ENCODE measurements at regions not wholly inside any gene's neighbourhood (a gene's known extent, or its start where the extent isn't known, plus 50 kb on each side); places are given as distances from the start of the nearest gene placed in this dataset.

DNA sequence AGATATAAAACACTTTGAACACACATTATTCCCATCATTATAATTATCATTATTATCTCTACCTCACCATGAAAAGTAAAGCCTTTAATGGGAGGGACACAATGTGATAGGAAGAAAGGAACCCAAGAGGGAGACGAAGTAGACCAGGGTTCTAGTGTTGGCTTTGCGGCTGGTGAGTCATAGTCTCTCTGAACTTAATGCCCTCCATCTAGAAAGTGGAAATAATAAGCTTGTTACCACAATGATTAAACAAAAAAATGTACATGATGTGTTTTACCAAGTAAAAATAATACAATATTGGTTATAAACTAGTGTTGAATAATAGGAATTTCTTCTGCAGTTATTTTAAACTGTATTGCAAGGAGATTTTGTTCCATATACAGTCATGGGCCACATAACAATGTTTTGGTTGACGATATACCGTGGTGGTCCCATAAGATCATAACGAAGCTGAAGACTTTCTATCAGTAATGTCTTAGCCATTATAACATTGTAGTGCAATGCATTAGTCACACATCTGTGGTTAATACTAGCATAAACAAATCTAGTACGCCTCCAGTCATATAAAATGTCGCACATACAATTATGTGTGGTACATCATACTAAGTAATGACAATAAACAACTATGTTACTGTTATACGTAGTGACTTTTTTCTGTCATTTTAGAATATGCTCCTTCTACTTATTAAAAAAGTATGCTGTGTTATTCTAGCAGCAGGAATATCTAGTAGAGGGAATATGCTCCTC, 450.6 kb upstream of the SORCS1 start:
- TF ChIP-seq POLR2AphosphoS5 (IDR thresholded peaks at IDR 0.05; ENCODE audit: low read depth, low read length): no peak
- TF ChIP-seq, protein P1, sequence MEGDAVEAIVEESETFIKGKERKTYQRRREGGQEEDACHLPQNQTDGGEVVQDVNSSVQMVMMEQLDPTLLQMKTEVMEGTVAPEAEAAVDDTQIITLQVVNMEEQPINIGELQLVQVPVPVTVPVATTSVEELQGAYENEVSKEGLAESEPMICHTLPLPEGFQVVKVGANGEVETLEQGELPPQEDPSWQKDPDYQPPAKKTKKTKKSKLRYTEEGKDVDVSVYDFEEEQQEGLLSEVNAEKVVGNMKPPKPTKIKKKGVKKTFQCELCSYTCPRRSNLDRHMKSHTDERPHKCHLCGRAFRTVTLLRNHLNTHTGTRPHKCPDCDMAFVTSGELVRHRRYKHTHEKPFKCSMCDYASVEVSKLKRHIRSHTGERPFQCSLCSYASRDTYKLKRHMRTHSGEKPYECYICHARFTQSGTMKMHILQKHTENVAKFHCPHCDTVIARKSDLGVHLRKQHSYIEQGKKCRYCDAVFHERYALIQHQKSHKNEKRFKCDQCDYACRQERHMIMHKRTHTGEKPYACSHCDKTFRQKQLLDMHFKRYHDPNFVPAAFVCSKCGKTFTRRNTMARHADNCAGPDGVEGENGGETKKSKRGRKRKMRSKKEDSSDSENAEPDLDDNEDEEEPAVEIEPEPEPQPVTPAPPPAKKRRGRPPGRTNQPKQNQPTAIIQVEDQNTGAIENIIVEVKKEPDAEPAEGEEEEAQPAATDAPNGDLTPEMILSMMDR (IDR thresholded peaks at IDR 0.05 in 2 of 3, conservative IDR thresholded peaks at IDR 0.05 in 1 of 3; ENCODE audit: borderline replicate concordance in 1 of 3, insufficient read depth in 1 of 3, low read depth in 2 of 3, low read length in 2 of 3): no peak
- TF ChIP-seq POLR2A (IDR thresholded peaks at IDR 0.05; ENCODE audit: borderline replicate concordance, extremely low read depth, insufficient read depth, insufficient read length): no peak
- TF ChIP-seq ZNF274 (IDR thresholded peaks at IDR 0.05; ENCODE audit: low read depth, low read length): no peak
- no peak for TF ChIP-seq RAD21 (IDR thresholded peaks at IDR 0.05; ENCODE audit: low read depth)
- TF ChIP-seq EGR1 (IDR thresholded peaks at IDR 0.05; ENCODE audit: low read depth): no peak
- TF ChIP-seq, protein P2, sequence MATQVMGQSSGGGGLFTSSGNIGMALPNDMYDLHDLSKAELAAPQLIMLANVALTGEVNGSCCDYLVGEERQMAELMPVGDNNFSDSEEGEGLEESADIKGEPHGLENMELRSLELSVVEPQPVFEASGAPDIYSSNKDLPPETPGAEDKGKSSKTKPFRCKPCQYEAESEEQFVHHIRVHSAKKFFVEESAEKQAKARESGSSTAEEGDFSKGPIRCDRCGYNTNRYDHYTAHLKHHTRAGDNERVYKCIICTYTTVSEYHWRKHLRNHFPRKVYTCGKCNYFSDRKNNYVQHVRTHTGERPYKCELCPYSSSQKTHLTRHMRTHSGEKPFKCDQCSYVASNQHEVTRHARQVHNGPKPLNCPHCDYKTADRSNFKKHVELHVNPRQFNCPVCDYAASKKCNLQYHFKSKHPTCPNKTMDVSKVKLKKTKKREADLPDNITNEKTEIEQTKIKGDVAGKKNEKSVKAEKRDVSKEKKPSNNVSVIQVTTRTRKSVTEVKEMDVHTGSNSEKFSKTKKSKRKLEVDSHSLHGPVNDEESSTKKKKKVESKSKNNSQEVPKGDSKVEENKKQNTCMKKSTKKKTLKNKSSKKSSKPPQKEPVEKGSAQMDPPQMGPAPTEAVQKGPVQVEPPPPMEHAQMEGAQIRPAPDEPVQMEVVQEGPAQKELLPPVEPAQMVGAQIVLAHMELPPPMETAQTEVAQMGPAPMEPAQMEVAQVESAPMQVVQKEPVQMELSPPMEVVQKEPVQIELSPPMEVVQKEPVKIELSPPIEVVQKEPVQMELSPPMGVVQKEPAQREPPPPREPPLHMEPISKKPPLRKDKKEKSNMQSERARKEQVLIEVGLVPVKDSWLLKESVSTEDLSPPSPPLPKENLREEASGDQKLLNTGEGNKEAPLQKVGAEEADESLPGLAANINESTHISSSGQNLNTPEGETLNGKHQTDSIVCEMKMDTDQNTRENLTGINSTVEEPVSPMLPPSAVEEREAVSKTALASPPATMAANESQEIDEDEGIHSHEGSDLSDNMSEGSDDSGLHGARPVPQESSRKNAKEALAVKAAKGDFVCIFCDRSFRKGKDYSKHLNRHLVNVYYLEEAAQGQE (IDR thresholded peaks at IDR 0.05; ENCODE audit: low read depth): no peak
- TF ChIP-seq EZH2 (IDR thresholded peaks at IDR 0.05): no peak
- TF ChIP-seq SIN3A (IDR thresholded peaks at IDR 0.05; ENCODE audit: low read depth): no peak

Data from HCT116 (cell line).